GM06990 (cell line): ENCODE measurements at regions not wholly inside any gene's neighbourhood (a gene's known extent, or its start where the extent isn't known, plus 50 kb on each side); places are given as distances from the start of the nearest gene placed in this dataset.

Experiments used
- DNase-seq: peaks from one replicate; pipeline ENCODE4 v3.0.0-alpha.2; 2011; ENCODE audit not compliant: insufficient read length; ENCODE audit errors: extremely low read depth
- H3K27me3 ChIP-seq: replicated peaks from 2 replicates; pipeline ENCODE4 v1.6.0; 2011; ENCODE audit warnings: low read length; ENCODE audit not compliant: control insufficient read depth, insufficient read depth
- H3K36me3 ChIP-seq: 2 replicates; pipeline ENCODE4 v1.5.1; 2011; ENCODE audit warnings: low read length; ENCODE audit not compliant: control insufficient read depth, insufficient read depth
- H3K4me3 ChIP-seq: replicated peaks from 2 replicates; pipeline ENCODE4 v1.5.1; 2011; ENCODE audit warnings: low read depth, mild to moderate bottlenecking, control low read depth, low read length
- CTCF ChIP-seq: IDR thresholded peaks from 2 replicates; pipeline ENCODE4 v1.5.1; 2011; ENCODE audit warnings: low read length, control low read depth, mild to moderate bottlenecking, inconsistent platforms; ENCODE audit not compliant: insufficient read depth, poor library complexity, severe bottlenecking

DNA sequence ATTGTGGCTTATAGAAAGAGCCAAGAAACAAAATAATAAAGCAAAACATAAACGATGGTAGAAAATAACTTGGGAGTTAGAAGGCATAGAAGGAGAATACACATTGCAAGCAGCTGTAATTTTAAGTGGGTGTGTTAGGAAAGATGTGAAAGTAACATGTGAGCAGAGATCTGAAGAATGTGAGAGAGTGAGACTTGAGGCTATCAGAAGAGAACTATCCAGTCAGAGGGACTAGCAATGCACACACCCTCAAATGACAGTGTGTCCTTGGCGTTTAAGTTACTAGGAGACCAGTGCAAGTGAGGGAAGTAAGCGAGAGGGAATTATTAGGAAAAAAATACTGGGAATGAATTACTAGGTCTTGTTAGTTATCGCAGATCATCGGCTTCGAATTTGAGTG is 304.9 kb downstream of the DSEL start:
- DNase-seq, result no peak
- H3K4me3 ChIP-seq, result no peak overlapping the region
- no peaks in the 10 kb centered on the region for H3K27me3 ChIP-seq
- TF ChIP-seq CTCF, result no peak
- H3K36me3 ChIP-seq, result no peaks in the 10 kb centered on the region

GRCh38 chr18:67200665-67201064 is 315.9 kb downstream of the DSEL start:
- Histone ChIP-seq H3K36me3 (no peaks in the 10 kb centered on the region), H3K4me3 (no peak overlapping the region), H3K27me3 (no peaks in the 10 kb centered on the region)
- no peak for DNase-seq
- TF ChIP-seq CTCF, result no peak

DNA sequence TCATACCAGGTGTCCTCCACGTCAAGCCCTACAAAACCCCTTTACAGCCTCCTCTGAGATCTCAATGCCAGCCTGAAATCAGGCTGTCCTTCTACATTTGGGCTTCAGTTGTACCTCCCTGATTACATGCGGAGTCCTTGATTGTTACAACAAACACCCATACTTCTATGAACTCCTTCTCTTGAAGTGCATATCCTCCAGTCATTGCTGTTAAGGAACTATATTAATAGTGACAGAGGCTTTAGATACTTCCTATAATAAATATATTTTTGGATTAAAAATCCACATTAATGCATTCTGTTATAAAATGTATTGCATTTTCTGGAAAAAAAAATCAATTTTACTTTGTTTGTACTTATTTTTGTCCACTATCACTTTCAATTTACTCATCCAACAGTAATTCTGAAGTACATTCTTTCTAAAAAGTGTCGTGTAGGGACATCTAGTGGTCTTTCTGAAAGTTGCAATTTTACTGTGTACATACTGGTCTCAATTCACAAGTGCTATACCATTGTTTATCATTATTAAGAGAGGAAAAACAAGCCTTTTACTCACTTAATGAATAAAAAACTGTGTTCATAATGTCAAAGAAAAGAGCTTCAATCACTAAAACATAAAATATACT is 316.4 kb downstream of the DSEL start:
- DNase-seq, result peak; percentile 3
- TF ChIP-seq CTCF, result peak; percentile 42
- no peak overlapping the region for H3K4me3 ChIP-seq
- no peaks in the 10 kb centered on the region for H3K36me3 ChIP-seq
- H3K27me3 ChIP-seq, result no peaks in the 10 kb centered on the region

DNA sequence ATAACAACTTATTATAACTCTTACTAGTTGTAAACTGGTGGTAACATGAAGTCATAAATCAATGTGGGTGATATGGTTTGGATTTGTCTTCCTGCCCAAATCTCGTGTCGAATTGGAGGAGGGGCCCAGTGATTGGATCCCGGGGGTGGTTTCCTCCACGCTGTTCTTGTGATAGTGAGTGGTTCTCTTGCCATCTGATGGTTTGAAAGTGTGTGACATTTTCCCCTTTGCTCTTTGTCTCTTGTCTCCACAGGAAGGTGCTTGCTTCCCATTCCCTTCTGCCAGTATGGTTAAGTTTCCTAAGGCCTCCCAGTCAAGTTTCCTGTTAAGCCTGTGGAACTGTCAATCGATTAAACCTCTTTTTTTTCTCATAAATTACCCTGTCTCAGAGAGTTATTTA is 321.6 kb downstream of the DSEL start:
- H3K27me3 ChIP-seq, result no peaks in the 10 kb centered on the region
- no peak for TF ChIP-seq CTCF
- no peaks in the 10 kb centered on the region for H3K36me3 ChIP-seq
- DNase-seq, result no peak
- H3K4me3 ChIP-seq, result no peak overlapping the region

DNA sequence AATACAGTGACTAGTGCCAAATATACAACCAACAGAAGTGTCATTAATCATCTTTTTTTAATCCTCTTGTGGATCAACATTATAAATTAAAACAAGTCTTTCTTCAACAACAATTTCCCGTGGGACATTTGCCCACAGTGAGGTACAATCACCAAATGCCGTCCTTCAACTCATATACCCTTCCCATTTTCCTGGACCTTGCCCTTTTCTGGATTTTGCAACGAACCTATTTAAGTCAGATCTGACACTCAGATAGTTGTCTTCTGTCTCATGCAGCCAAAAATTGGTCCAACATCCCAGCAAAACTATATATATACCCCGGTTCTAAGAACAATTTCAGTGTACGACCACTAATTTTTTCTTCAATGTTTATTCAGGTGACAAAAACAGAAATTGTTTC is 324.0 kb downstream of the DSEL start:
- Histone ChIP-seq H3K36me3 (no peaks in the 10 kb centered on the region), H3K4me3 (no peak overlapping the region), H3K27me3 (no peaks in the 10 kb centered on the region)
- no peak for TF ChIP-seq CTCF
- no peak for DNase-seq

- Histone ChIP-seq H3K27me3 (no peaks in the 10 kb centered on the region), H3K36me3 (no peaks in the 10 kb centered on the region), H3K4me3 (no peak overlapping the region)
- TF ChIP-seq CTCF, result no peak
- DNase-seq, result no peak
Observed at GRCh38 chr18:67183398-67183797, 333.1 kb downstream of the DSEL start.
